ENCODE measurements at regions not wholly inside any gene's neighbourhood (a gene's known extent, or its start where the extent isn't known, plus 50 kb on each side); places are given as distances from the start of the nearest gene placed in this dataset.

DNA sequence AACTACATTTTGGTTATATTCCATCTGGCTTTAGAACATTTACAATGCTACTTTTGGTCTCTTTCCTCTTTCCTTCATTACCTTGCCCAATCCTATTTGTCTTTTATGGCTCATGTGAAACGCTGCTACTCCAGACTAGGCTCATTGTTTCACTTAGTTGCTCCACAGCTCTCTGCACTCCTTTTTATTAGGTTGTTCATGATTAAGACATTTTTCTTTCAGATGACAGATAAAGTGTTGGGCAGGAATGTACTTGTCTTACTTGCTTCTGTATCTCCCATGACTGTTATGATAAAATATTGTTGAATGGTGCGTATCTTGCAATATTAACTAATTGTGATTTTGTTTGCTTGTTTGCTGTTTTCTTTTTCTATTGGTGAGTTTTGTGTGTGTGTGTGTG is 1532.3 kb downstream of the KCNT2 start:
- TF ChIP-seq, protein P1, sequence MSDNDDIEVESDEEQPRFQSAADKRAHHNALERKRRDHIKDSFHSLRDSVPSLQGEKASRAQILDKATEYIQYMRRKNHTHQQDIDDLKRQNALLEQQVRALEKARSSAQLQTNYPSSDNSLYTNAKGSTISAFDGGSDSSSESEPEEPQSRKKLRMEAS (IDR thresholded peaks at IDR 0.05): no peak
- TF ChIP-seq, protein P2, sequence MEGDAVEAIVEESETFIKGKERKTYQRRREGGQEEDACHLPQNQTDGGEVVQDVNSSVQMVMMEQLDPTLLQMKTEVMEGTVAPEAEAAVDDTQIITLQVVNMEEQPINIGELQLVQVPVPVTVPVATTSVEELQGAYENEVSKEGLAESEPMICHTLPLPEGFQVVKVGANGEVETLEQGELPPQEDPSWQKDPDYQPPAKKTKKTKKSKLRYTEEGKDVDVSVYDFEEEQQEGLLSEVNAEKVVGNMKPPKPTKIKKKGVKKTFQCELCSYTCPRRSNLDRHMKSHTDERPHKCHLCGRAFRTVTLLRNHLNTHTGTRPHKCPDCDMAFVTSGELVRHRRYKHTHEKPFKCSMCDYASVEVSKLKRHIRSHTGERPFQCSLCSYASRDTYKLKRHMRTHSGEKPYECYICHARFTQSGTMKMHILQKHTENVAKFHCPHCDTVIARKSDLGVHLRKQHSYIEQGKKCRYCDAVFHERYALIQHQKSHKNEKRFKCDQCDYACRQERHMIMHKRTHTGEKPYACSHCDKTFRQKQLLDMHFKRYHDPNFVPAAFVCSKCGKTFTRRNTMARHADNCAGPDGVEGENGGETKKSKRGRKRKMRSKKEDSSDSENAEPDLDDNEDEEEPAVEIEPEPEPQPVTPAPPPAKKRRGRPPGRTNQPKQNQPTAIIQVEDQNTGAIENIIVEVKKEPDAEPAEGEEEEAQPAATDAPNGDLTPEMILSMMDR (IDR thresholded peaks at IDR 0.05 in 2 of 3, conservative IDR thresholded peaks at IDR 0.05 in 1 of 3; ENCODE audit: borderline replicate concordance in 1 of 3, insufficient read depth in 1 of 3, low read depth in 2 of 3, low read length in 2 of 3): no peak
- no peak for TF ChIP-seq SRF (IDR thresholded peaks at IDR 0.05; ENCODE audit: low read depth)
- TF ChIP-seq, protein P3, sequence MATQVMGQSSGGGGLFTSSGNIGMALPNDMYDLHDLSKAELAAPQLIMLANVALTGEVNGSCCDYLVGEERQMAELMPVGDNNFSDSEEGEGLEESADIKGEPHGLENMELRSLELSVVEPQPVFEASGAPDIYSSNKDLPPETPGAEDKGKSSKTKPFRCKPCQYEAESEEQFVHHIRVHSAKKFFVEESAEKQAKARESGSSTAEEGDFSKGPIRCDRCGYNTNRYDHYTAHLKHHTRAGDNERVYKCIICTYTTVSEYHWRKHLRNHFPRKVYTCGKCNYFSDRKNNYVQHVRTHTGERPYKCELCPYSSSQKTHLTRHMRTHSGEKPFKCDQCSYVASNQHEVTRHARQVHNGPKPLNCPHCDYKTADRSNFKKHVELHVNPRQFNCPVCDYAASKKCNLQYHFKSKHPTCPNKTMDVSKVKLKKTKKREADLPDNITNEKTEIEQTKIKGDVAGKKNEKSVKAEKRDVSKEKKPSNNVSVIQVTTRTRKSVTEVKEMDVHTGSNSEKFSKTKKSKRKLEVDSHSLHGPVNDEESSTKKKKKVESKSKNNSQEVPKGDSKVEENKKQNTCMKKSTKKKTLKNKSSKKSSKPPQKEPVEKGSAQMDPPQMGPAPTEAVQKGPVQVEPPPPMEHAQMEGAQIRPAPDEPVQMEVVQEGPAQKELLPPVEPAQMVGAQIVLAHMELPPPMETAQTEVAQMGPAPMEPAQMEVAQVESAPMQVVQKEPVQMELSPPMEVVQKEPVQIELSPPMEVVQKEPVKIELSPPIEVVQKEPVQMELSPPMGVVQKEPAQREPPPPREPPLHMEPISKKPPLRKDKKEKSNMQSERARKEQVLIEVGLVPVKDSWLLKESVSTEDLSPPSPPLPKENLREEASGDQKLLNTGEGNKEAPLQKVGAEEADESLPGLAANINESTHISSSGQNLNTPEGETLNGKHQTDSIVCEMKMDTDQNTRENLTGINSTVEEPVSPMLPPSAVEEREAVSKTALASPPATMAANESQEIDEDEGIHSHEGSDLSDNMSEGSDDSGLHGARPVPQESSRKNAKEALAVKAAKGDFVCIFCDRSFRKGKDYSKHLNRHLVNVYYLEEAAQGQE (IDR thresholded peaks at IDR 0.05; ENCODE audit: low read depth): no peak
- TF ChIP-seq EZH2 (IDR thresholded peaks at IDR 0.05): no peak
- no peak for TF ChIP-seq FOSL1 (IDR thresholded peaks at IDR 0.05; ENCODE audit: low read depth)
- no peak for TF ChIP-seq POLR2A (IDR thresholded peaks at IDR 0.05; ENCODE audit: borderline replicate concordance, extremely low read depth, insufficient read depth, insufficient read length)
- no peak for TF ChIP-seq CEBPB (IDR thresholded peaks at IDR 0.05; ENCODE audit: low read depth)

Measured in HCT116 (cell line).